ENCODE measurements at regions not wholly inside any gene's neighbourhood (a gene's known extent, or its start where the extent isn't known, plus 50 kb on each side); places are given as distances from the start of the nearest gene placed in this dataset.

DNA sequence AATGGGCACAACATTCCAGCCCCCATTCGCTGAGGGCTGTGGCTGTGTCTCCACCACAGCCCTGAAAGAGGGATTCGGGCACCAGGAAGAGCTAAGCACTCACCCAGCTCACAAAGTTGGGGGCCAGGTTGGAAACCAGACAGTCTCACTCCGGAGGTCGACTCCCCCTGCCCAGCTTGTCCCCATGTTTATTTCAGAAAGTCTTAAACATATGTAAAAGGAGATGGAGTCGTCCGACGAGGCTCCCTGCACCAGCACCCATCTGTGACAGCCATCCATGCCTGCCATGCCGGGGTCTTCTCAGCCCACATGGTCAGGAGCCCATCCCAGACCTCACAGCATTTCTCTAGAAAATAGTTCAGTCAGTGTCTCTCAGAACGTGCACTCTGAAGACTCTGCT lies 63.6 kb upstream of the STX16 start:
- Histone ChIP-seq H3K4me3 (ENCODE audit: low read depth, low read length) (no peak overlapping the region), H3K27me3 (no peaks in the 10 kb centered on the region), H3K36me3 (no peaks in the 10 kb centered on the region), H3K4me1 (no peaks in the 10 kb centered on the region), H3K9me3 (no peaks in the 10 kb centered on the region)
- TF ChIP-seq, protein P1, sequence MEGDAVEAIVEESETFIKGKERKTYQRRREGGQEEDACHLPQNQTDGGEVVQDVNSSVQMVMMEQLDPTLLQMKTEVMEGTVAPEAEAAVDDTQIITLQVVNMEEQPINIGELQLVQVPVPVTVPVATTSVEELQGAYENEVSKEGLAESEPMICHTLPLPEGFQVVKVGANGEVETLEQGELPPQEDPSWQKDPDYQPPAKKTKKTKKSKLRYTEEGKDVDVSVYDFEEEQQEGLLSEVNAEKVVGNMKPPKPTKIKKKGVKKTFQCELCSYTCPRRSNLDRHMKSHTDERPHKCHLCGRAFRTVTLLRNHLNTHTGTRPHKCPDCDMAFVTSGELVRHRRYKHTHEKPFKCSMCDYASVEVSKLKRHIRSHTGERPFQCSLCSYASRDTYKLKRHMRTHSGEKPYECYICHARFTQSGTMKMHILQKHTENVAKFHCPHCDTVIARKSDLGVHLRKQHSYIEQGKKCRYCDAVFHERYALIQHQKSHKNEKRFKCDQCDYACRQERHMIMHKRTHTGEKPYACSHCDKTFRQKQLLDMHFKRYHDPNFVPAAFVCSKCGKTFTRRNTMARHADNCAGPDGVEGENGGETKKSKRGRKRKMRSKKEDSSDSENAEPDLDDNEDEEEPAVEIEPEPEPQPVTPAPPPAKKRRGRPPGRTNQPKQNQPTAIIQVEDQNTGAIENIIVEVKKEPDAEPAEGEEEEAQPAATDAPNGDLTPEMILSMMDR (IDR thresholded peaks at IDR 0.05; ENCODE audit: low read depth, low read length): no peak
- no peak for DNase-seq

DNA sequence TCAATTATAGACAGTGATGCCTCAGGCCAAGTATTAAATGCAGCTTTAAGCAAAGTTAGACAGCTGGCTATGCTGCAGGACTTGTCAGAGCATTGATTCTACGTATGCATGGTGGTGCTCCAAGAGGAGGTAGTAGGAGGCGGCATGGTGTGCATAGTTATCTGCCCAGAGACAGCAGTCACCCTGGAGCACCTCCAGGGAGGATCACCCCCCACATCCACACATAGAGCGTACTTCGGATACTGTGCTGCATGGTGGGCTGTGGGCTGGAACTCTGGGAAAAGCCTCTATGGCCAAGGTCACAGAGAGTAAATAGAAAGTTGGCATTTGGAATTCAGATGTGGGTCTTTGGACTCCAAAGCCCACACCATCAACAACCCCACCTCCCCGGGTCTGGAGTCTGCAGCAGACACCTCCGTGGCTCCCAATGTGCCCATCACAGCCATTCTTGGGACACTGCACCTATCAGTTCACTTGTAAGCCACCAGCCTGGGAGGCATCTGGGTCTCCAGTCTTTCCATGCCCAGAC lies 64.5 kb upstream of the STX16 start:
- Histone ChIP-seq H3K27me3 (no peaks in the 10 kb centered on the region), H3K36me3 (no peaks in the 10 kb centered on the region), H3K4me1 (no peaks in the 10 kb centered on the region), H3K9me3 (no peaks in the 10 kb centered on the region), H3K4me3 (ENCODE audit: low read depth, low read length) (no peak overlapping the region)
- TF ChIP-seq, protein P1 (IDR thresholded peaks at IDR 0.05; ENCODE audit: low read depth, low read length): no peak
- no peak for DNase-seq

DNA sequence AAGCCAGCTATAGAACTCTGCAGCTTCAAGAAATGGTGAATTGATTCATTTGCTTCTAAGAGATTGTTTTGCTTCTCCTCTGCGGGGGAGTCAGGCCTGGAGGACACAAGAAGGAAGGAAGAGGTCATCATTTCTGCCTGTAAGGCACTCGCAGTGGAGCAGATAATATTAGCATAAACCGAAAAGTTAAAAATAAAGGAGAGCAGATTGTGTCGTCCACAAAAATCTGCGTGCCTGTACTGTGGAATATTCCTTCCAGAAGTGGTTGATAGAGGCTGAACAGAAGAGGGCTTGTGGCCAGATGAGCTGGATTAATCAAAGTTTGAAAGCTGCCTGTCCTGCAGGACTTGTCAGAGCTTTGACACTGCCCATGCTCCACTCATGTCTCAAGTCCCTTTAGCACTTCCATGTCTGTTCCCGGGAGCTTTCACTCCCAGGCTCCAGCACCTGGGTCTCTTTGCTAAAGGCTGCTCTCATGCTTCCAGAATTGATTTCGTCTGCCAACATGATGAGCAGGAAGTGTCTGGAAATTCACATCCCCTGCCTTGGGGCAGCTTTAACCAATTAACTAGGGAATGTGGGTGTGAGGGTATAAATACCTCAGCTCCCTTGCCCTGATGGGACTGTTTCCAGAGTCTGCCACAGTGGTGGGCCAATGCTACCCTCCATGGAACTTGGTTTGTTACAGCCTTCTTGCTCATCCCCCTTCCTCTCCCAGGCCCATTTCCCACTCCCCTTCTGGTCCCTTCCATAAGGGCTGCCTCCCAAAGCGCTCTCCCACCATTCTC lies 65.1 kb upstream of the STX16 start:
- Histone ChIP-seq H3K27me3 (no peaks in the 10 kb centered on the region), H3K4me1 (no peaks in the 10 kb centered on the region)
- TF ChIP-seq, protein P1 (IDR thresholded peaks at IDR 0.05; ENCODE audit: low read depth, low read length): no peak

DNA sequence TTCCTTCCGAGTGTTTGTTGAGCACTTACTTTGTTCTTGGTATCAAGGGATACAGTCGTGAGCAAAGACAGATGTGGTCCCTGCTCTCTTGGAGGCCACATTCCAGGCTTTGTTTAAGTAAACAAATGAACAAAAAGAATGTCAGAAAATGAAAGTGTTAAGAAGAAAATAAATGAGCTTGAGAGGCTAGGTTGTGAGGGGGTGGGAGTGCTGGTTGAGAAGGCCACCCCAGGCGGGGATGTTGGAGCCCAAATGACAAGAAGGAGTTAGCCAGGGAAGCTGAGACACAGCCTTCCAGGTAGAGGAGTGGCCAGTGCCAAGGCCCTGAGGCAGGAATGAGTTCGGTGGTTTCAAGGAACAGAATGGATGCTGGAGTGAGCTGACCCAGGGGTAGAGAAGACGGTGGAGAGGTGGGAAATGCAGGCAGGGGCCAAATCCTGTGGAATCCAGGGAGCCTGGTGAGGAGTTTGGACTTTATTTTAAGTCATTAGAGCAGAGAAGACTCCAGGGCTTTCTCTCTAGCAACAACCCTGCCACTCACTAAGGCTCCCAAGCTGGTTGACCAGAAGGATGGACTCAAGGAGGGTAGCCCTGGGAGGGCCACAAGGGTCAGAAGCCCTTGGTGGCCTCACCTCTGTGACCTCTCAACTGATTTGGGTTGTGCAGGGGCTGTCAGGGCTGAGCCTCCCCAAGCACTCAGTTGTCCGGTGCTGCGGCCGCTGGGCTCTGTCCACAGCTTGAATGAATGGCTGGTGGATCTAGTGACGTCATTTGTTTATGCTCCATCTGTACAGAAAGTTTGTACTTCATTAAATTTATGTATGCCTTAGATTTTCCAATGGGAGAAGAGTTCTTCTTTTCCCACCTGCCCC lies 66.0 kb upstream of the STX16 start:
- TF ChIP-seq, protein P1 (IDR thresholded peaks at IDR 0.05; ENCODE audit: low read depth, low read length): no peak
- no peaks in the 10 kb centered on the region for H3K27me3 ChIP-seq

More for the DNA sequence above, 65.1 kb upstream of the STX16 start:
- Histone ChIP-seq H3K4me3 (ENCODE audit: low read depth, low read length) (no peak overlapping the region), H3K9me3 (no peaks in the 10 kb centered on the region), H3K36me3 (no peaks in the 10 kb centered on the region)
- no peak for DNase-seq

DNA sequence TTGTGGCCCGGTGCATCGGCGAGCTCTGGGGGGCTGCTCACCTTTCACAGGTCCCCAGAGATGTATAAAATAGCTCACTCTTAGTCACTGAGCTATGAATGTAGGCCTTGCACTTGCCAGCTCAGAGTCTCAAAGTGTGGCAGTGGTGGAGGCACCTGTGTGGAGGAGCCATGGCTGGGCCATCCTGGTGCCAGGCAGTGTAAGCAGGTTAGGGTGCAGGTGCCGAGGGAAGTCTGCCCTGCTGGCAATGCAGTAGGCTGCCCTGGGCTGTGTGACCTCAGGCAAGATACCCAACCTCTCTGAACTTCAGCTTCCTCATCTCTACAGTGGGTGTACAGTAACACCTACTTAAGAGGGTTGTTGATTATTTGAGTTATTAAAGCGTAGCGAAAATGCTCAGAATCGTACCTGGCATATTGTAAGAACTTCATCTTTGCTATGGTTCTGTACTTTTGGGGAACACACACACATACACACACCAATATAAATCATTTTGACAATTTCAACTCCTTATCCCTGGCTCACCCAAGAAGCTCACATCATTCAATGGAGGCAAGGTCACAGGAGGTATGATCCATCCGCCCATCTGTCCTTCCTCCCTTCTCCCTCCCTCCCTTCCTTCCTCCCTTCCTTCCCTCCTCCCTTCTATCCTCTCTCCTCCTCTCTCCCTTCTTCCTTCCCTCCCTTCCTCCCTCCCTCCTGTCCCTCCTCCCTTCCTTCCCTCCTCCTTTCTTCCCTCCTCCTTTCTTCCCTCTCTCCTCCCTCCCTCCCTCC lies 66.8 kb upstream of the STX16 start:
- no peaks in the 10 kb centered on the region for H3K27me3 ChIP-seq
- H3K4me3 ChIP-seq (ENCODE audit: low read depth, low read length): no peak overlapping the region
- TF ChIP-seq, protein P1 (IDR thresholded peaks at IDR 0.05; ENCODE audit: low read depth, low read length): no peak
- no peak for DNase-seq
- no peaks in the 10 kb centered on the region for H3K36me3 ChIP-seq
- no peaks in the 10 kb centered on the region for H3K4me1 ChIP-seq
- H3K9me3 ChIP-seq: no peaks in the 10 kb centered on the region

More for the DNA sequence above, 66.0 kb upstream of the STX16 start:
- Histone ChIP-seq H3K9me3 (no peaks in the 10 kb centered on the region), H3K4me1 (no peaks in the 10 kb centered on the region), H3K36me3 (no peaks in the 10 kb centered on the region), H3K4me3 (ENCODE audit: low read depth, low read length) (no peak overlapping the region)
- DNase-seq: no peak
